Mesendoderm (in vitro differentiated cells): ENCODE measurements at regions not wholly inside any gene's neighbourhood (a gene's known extent, or its start where the extent isn't known, plus 50 kb on each side); places are given as distances from the start of the nearest gene placed in this dataset.

ENCODE experiments used
- DNase-seq: peaks from one replicate; pipeline ENCODE4 v3.0.0; 2013
- H2AK5ac ChIP-seq: 2 replicates; pipeline ENCODE4 v1.6.1; 2013; ENCODE audit warnings: low read length, inconsistent platforms
- H2BK120ac ChIP-seq: 2 replicates; pipeline ENCODE4 v1.6.1; 2013; ENCODE audit warnings: low read depth, mild to moderate bottlenecking, low read length, moderate library complexity, mixed read lengths
- H2BK15ac ChIP-seq: replicated peaks from 2 replicates; pipeline ENCODE4 v1.6.1; 2013; ENCODE audit warnings: low read depth, mild to moderate bottlenecking, moderate library complexity
- H2BK5ac ChIP-seq: 2 replicates; pipeline ENCODE4 v1.6.1; 2013; ENCODE audit warnings: low read length, inconsistent platforms
- H3K18ac ChIP-seq: 2 replicates; pipeline ENCODE4 v1.6.1; 2013; ENCODE audit warnings: mild to moderate bottlenecking, low read length, mixed read lengths
- H3K23ac ChIP-seq: one replicate; pipeline ENCODE4 v1.6.1; 2013; ENCODE audit warnings: low read length
- H3K27ac ChIP-seq: 2 replicates; pipeline ENCODE4 v1.5.1; 2013; ENCODE audit warnings: low read depth, mild to moderate bottlenecking, inconsistent platforms, low read length, moderate library complexity
- H3K27me3 ChIP-seq: 2 replicates; pipeline ENCODE4 v1.6.1; 2013; ENCODE audit warnings: low read length, control low read depth, mild to moderate bottlenecking, inconsistent platforms; ENCODE audit not compliant: insufficient read depth, poor library complexity
- H3K36me3 ChIP-seq: 2 replicates; pipeline ENCODE4 v1.6.1; 2013; ENCODE audit warnings: low read length, inconsistent platforms; ENCODE audit not compliant: control insufficient read depth, insufficient read depth
- H3K4ac ChIP-seq: one replicate; pipeline ENCODE4 v1.6.1; 2013; ENCODE audit warnings: low read depth, mild to moderate bottlenecking, low read length, moderate library complexity
- H3K4me1 ChIP-seq: 2 replicates; pipeline ENCODE4 v1.6.1; 2013; ENCODE audit warnings: low read depth, low read length, inconsistent platforms; ENCODE audit not compliant: control insufficient read depth
- H3K4me2 ChIP-seq: 2 replicates; pipeline ENCODE4 v1.6.1; 2013; ENCODE audit warnings: low read length
- H3K4me3 ChIP-seq: 2 replicates; pipeline ENCODE4 v1.5.1; 2013; ENCODE audit warnings: mild to moderate bottlenecking, low read length
- H3K56ac ChIP-seq: one replicate; pipeline ENCODE4 v1.6.1; 2013; ENCODE audit warnings: low read length
- H3K79me1 ChIP-seq: 2 replicates; pipeline ENCODE4 v1.6.1; 2013; ENCODE audit warnings: low read length, inconsistent platforms
- H3K79me2 ChIP-seq: 2 replicates; pipeline ENCODE4 v1.6.1; 2013; ENCODE audit warnings: mild to moderate bottlenecking, low read length; ENCODE audit not compliant: control insufficient read depth, insufficient read depth
- H3K9ac ChIP-seq: 2 replicates; pipeline ENCODE4 v1.6.1; 2013; ENCODE audit warnings: low read length, inconsistent platforms
- H4K5ac ChIP-seq: one replicate; pipeline ENCODE4 v1.6.1; 2013; ENCODE audit warnings: low read length
- H4K8ac ChIP-seq: one replicate; pipeline ENCODE4 v1.6.1; 2013; ENCODE audit warnings: low read depth, mild to moderate bottlenecking, control low read depth, low read length, moderate library complexity
- WGBS: extraction: QIAGEN DNeasy Blood & Tissue Kit; methylation state at CpG from one replicate; pipeline ENCODE4 v1.1.7; 2013; ENCODE audit warnings: low lambda C conversion rate, missing lambda C conversion rate; ENCODE audit not compliant: insufficient coverage; ENCODE audit errors: extremely low coverage; 5-methylcytosine and 5-hydroxymethylcytosine counted together

DNA sequence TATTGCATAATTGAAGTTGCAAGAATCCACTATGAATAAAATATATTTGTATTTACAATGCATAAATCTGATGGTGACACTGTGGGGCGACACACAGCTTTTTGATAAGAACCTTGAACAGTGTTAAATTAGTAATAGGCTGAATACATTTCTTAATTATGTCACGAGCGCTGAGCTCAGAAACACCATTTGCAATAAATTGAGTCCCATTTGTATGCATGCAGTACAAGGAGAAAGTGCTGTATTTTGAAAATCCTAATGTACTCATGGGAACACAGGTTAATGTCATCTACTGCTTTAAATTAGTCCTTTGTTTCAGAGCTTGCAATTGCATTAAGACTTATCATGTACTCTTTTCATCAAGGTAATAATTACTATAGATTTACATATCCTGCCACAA lies 579.5 kb downstream of the RBFOX1 start:
- H3K79me1 ChIP-seq: no peaks in the 10 kb centered on the region
- no peak overlapping the region for H3K23ac ChIP-seq
- H2BK120ac ChIP-seq: no peak overlapping the region
- WGBS: no CpG with 5 or more reads among the region's 3 CpGs
- H2BK15ac ChIP-seq: no peak overlapping the region
- H3K36me3 ChIP-seq: no peaks in the 10 kb centered on the region
- H3K18ac ChIP-seq: no peak overlapping the region
- H3K4me1 ChIP-seq: no peaks in the 10 kb centered on the region
- no peak overlapping the region for H4K8ac ChIP-seq
- H3K56ac ChIP-seq: no peak overlapping the region
- H3K4me2 ChIP-seq: no peak overlapping the region
- no peaks in the 10 kb centered on the region for H3K27me3 ChIP-seq
- no peak overlapping the region for H3K4me3 ChIP-seq
- no peak overlapping the region for H2BK5ac ChIP-seq
- no peaks in the 10 kb centered on the region for H3K79me2 ChIP-seq
- H3K4ac ChIP-seq: no peak overlapping the region
- H3K27ac ChIP-seq: no peak overlapping the region
- no peak overlapping the region for H2AK5ac ChIP-seq
- DNase-seq: no peak
- H3K9ac ChIP-seq: no peak overlapping the region
- H4K5ac ChIP-seq: no peak overlapping the region

GRCh38 chr16:7910116-7910515 lies 577.5 kb downstream of the RBFOX1 start:
- Histone ChIP-seq H3K18ac (no peak overlapping the region), H3K79me1 (no peaks in the 10 kb centered on the region), H3K4ac (no peak overlapping the region), H3K27me3 (no peaks in the 10 kb centered on the region), H2BK120ac (no peak overlapping the region), H3K4me1 (no peaks in the 10 kb centered on the region), H3K79me2 (no peaks in the 10 kb centered on the region), H2AK5ac (no peak overlapping the region), H3K27ac (no peak overlapping the region), H3K56ac (no peak overlapping the region), H3K4me3 (no peak overlapping the region), H2BK15ac (no peak overlapping the region), H3K23ac (no peak overlapping the region), H3K4me2 (no peak overlapping the region), H3K36me3 (no peaks in the 10 kb centered on the region), H4K8ac (no peak overlapping the region), H3K9ac (no peak overlapping the region), H2BK5ac (no peak overlapping the region), H4K5ac (no peak overlapping the region)
- DNase-seq: no peak
- no CpG with 5 or more reads among the region's 7 CpGs for WGBS

GRCh38 chr16:7888411-7888810 lies 555.8 kb downstream of the RBFOX1 start:
- H3K4me1 ChIP-seq: no peaks in the 10 kb centered on the region
- H2BK5ac ChIP-seq: no peak overlapping the region
- H3K4me3 ChIP-seq: no peak overlapping the region
- H3K4ac ChIP-seq: no peak overlapping the region
- no peak overlapping the region for H3K56ac ChIP-seq
- H2BK120ac ChIP-seq: no peak overlapping the region
- H3K4me2 ChIP-seq: no peak overlapping the region
- no peak overlapping the region for H3K9ac ChIP-seq
- H4K8ac ChIP-seq: no peak overlapping the region
- no peaks in the 10 kb centered on the region for H3K79me2 ChIP-seq
- no peaks in the 10 kb centered on the region for H3K27me3 ChIP-seq
- H3K79me1 ChIP-seq: no peaks in the 10 kb centered on the region
- WGBS: no CpG with 5 or more reads among the region's 1 CpG
- no peak overlapping the region for H4K5ac ChIP-seq
- no peak overlapping the region for H2BK15ac ChIP-seq
- no peak overlapping the region for H3K23ac ChIP-seq
- no peaks in the 10 kb centered on the region for H3K36me3 ChIP-seq
- no peak overlapping the region for H3K18ac ChIP-seq
- DNase-seq: no peak
- H3K27ac ChIP-seq: no peak overlapping the region
- no peak overlapping the region for H2AK5ac ChIP-seq

DNA sequence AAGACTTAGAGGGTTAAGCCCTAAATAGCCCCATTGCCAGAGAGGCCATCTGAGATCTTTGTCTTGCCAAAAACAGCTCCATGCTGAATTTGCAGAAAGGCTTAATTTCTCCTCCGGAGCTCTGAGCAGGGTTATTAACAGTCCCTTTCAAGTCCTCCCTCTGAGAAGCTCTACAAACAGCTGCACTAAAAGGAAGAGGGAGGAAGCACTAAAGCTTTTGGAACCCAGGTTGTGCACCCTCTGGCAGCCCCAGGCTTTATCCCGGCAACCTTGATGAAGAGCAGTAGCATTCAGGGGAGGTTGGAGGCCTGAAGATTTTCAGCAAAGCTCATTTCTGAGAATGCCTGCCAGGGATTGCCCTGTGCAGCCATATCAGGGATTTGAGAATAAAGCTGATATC lies 554.7 kb downstream of the RBFOX1 start:
- Histone ChIP-seq H3K18ac (no peak overlapping the region), H3K79me2 (no peaks in the 10 kb centered on the region), H2AK5ac (no peak overlapping the region), H3K4me2 (no peak overlapping the region), H3K23ac (no peak overlapping the region), H3K27me3 (no peaks in the 10 kb centered on the region), H3K56ac (no peak overlapping the region), H2BK120ac (no peak overlapping the region), H4K5ac (no peak overlapping the region), H3K4ac (no peak overlapping the region), H4K8ac (no peak overlapping the region), H3K79me1 (no peaks in the 10 kb centered on the region), H2BK5ac (no peak overlapping the region), H2BK15ac (no peak overlapping the region), H3K27ac (no peak overlapping the region), H3K4me1 (no peaks in the 10 kb centered on the region), H3K9ac (no peak overlapping the region), H3K36me3 (no peaks in the 10 kb centered on the region), H3K4me3 (no peak overlapping the region)
- WGBS: no CpG with 5 or more reads among the region's 2 CpGs
- no peak for DNase-seq

GRCh38 chr16:7871979-7872378 lies 539.3 kb downstream of the RBFOX1 start:
- H2BK5ac ChIP-seq: no peak overlapping the region

GRCh38 chr16:7871371-7871770 lies 538.7 kb downstream of the RBFOX1 start:
- H3K79me1 ChIP-seq: no peaks in the 10 kb centered on the region
- H4K5ac ChIP-seq: no peak overlapping the region
- no peak overlapping the region for H2BK5ac ChIP-seq
- H3K4me2 ChIP-seq: no peak overlapping the region
- no peak overlapping the region for H3K9ac ChIP-seq
- no peak overlapping the region for H3K56ac ChIP-seq
- no peak overlapping the region for H4K8ac ChIP-seq
- no peaks in the 10 kb centered on the region for H3K27me3 ChIP-seq
- DNase-seq: no peak
- H2BK15ac ChIP-seq: no peak overlapping the region
- no peak overlapping the region for H3K4me3 ChIP-seq
- no peak overlapping the region for H2AK5ac ChIP-seq
- H3K23ac ChIP-seq: no peak overlapping the region
- peaks cover 3% of the 10 kb centered on the region for H3K4me1 ChIP-seq
- H3K36me3 ChIP-seq: no peaks in the 10 kb centered on the region
- no peak overlapping the region for H3K4ac ChIP-seq
- H2BK120ac ChIP-seq: no peak overlapping the region
- no peak overlapping the region for H3K18ac ChIP-seq
- H3K27ac ChIP-seq: no peak overlapping the region
- no CpG with 5 or more reads among the region's 9 CpGs for WGBS
- no peaks in the 10 kb centered on the region for H3K79me2 ChIP-seq

More at GRCh38 chr16:7871979-7872378, 539.3 kb downstream of the RBFOX1 start:
- no peak overlapping the region for H3K9ac ChIP-seq
- H3K4me2 ChIP-seq: no peak overlapping the region
- no peak overlapping the region for H4K8ac ChIP-seq
- no peak overlapping the region for H2AK5ac ChIP-seq
- no peak overlapping the region for H2BK15ac ChIP-seq
- H3K79me2 ChIP-seq: no peaks in the 10 kb centered on the region
- no peak overlapping the region for H3K56ac ChIP-seq
- no peaks in the 10 kb centered on the region for H3K79me1 ChIP-seq
- no CpG with 5 or more reads among the region's 2 CpGs for WGBS
- no peak overlapping the region for H3K18ac ChIP-seq
- H3K27ac ChIP-seq: no peak overlapping the region
- H3K23ac ChIP-seq: no peak overlapping the region
- DNase-seq: no peak
- H3K36me3 ChIP-seq: no peaks in the 10 kb centered on the region
- H2BK120ac ChIP-seq: no peak overlapping the region
- peaks cover 3% of the 10 kb centered on the region for H3K4me1 ChIP-seq
- no peak overlapping the region for H3K4me3 ChIP-seq
- H3K4ac ChIP-seq: no peak overlapping the region
- no peaks in the 10 kb centered on the region for H3K27me3 ChIP-seq
- no peak overlapping the region for H4K5ac ChIP-seq
